ENCODE measurements at regions not wholly inside any gene's neighbourhood (a gene's known extent, or its start where the extent isn't known, plus 50 kb on each side); places are given as distances from the start of the nearest gene placed in this dataset.

GRCh38 chr10:124291001-124291701 lies 127.6 kb downstream of the OAT start:
- no peaks in the 10 kb centered on the region for H3K4me1 Mint-ChIP-seq
- ChIA-PET POLR2A (no interaction called here), CTCF (interaction anchor here (1.1 to 3.8 kb wide), 6 partner anchors 30 to 297 kb away, joined by 3 to 13 read pairs (median 5); no protein-coding TSS in a partner anchor)
- no peak overlapping the region for H3K4me3 Mint-ChIP-seq
- DNase-seq (ENCODE audit: low spot score) (no peak), ATAC-seq (no peak)
- H3K9me3 Mint-ChIP-seq, result no peaks in the 10 kb centered on the region
- H3K27ac Mint-ChIP-seq, result no peak overlapping the region
- TF ChIP-seq, protein P1, sequence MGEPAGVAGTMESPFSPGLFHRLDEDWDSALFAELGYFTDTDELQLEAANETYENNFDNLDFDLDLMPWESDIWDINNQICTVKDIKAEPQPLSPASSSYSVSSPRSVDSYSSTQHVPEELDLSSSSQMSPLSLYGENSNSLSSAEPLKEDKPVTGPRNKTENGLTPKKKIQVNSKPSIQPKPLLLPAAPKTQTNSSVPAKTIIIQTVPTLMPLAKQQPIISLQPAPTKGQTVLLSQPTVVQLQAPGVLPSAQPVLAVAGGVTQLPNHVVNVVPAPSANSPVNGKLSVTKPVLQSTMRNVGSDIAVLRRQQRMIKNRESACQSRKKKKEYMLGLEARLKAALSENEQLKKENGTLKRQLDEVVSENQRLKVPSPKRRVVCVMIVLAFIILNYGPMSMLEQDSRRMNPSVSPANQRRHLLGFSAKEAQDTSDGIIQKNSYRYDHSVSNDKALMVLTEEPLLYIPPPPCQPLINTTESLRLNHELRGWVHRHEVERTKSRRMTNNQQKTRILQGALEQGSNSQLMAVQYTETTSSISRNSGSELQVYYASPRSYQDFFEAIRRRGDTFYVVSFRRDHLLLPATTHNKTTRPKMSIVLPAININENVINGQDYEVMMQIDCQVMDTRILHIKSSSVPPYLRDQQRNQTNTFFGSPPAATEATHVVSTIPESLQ (CRISPR knock-in tag; IDR thresholded peaks at IDR 0.05), result no peak
- TF ChIP-seq ZNF263 (CRISPR knock-in tag; IDR thresholded peaks at IDR 0.05; ENCODE audit: low read depth) (no peak), GRHL2 (CRISPR knock-in tag; IDR thresholded peaks at IDR 0.05; ENCODE audit: insufficient replicate concordance, severe bottlenecking) (no peak), ELF4 (CRISPR knock-in tag; IDR thresholded peaks at IDR 0.05; ENCODE audit: low read depth) (no peak), FOXJ3 (CRISPR knock-in tag; IDR thresholded peaks at IDR 0.05; ENCODE audit: borderline replicate concordance) (no peak), GTF2I (CRISPR knock-in tag; conservative IDR thresholded peaks at IDR 0.05) (no peak), FOXP4 (CRISPR knock-in tag; IDR thresholded peaks at IDR 0.05) (no peak)
- TF ChIP-seq, protein P2, sequence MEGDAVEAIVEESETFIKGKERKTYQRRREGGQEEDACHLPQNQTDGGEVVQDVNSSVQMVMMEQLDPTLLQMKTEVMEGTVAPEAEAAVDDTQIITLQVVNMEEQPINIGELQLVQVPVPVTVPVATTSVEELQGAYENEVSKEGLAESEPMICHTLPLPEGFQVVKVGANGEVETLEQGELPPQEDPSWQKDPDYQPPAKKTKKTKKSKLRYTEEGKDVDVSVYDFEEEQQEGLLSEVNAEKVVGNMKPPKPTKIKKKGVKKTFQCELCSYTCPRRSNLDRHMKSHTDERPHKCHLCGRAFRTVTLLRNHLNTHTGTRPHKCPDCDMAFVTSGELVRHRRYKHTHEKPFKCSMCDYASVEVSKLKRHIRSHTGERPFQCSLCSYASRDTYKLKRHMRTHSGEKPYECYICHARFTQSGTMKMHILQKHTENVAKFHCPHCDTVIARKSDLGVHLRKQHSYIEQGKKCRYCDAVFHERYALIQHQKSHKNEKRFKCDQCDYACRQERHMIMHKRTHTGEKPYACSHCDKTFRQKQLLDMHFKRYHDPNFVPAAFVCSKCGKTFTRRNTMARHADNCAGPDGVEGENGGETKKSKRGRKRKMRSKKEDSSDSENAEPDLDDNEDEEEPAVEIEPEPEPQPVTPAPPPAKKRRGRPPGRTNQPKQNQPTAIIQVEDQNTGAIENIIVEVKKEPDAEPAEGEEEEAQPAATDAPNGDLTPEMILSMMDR (IDR thresholded peaks at IDR 0.05), result no peak
- TF ChIP-seq, protein P3, sequence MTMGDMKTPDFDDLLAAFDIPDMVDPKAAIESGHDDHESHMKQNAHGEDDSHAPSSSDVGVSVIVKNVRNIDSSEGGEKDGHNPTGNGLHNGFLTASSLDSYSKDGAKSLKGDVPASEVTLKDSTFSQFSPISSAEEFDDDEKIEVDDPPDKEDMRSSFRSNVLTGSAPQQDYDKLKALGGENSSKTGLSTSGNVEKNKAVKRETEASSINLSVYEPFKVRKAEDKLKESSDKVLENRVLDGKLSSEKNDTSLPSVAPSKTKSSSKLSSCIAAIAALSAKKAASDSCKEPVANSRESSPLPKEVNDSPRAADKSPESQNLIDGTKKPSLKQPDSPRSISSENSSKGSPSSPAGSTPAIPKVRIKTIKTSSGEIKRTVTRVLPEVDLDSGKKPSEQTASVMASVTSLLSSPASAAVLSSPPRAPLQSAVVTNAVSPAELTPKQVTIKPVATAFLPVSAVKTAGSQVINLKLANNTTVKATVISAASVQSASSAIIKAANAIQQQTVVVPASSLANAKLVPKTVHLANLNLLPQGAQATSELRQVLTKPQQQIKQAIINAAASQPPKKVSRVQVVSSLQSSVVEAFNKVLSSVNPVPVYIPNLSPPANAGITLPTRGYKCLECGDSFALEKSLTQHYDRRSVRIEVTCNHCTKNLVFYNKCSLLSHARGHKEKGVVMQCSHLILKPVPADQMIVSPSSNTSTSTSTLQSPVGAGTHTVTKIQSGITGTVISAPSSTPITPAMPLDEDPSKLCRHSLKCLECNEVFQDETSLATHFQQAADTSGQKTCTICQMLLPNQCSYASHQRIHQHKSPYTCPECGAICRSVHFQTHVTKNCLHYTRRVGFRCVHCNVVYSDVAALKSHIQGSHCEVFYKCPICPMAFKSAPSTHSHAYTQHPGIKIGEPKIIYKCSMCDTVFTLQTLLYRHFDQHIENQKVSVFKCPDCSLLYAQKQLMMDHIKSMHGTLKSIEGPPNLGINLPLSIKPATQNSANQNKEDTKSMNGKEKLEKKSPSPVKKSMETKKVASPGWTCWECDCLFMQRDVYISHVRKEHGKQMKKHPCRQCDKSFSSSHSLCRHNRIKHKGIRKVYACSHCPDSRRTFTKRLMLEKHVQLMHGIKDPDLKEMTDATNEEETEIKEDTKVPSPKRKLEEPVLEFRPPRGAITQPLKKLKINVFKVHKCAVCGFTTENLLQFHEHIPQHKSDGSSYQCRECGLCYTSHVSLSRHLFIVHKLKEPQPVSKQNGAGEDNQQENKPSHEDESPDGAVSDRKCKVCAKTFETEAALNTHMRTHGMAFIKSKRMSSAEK (CRISPR knock-in tag; IDR thresholded peaks at IDR 0.05; ENCODE audit: borderline replicate concordance), result no peak
- TF ChIP-seq, protein P4, sequence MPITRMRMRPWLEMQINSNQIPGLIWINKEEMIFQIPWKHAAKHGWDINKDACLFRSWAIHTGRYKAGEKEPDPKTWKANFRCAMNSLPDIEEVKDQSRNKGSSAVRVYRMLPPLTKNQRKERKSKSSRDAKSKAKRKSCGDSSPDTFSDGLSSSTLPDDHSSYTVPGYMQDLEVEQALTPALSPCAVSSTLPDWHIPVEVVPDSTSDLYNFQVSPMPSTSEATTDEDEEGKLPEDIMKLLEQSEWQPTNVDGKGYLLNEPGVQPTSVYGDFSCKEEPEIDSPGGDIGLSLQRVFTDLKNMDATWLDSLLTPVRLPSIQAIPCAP (CRISPR knock-in tag; IDR thresholded peaks at IDR 0.05), result no peak
- H3K27me3 Mint-ChIP-seq (ENCODE audit: low read depth), result no peaks in the 10 kb centered on the region
- no peaks in the 10 kb centered on the region for H3K36me3 Mint-ChIP-seq

Measured in WTC11 (cell line).